DMS 273 (cell line): ENCODE measurements at regions not wholly inside any gene's neighbourhood (a gene's known extent, or its start where the extent isn't known, plus 50 kb on each side); places are given as distances from the start of the nearest gene placed in this dataset.
A peak's percentile ranks its signal among the peaks of the same experiment; 100 is the strongest.

Source experiments
- DNase-seq: peaks from one replicate; lab custom pipeline; 2025; ENCODE audit not compliant: unreplicated experiment; lab: John Stamatoyannopoulos, UW

- DNase-seq: no peak
These were observed 138.3 kb downstream of the TOMM20 start for GRCh38 chr1:234990328-234990675.

- DNase-seq: no peak
These were observed 138.9 kb downstream of the TOMM20 start for GRCh38 chr1:234989479-234990327.

GRCh38 chr1:234989019-234989418 is 139.6 kb downstream of the TOMM20 start:
- no peak for DNase-seq

GRCh38 chr1:234988536-234988935 is 140.1 kb downstream of the TOMM20 start:
- DNase-seq: no peak

- no peak for DNase-seq
These were observed 140.5 kb downstream of the TOMM20 start for GRCh38 chr1:234988155-234988517.

GRCh38 chr1:234987415-234988154 is 141.1 kb downstream of the TOMM20 start:
- DNase-seq: no peak

- no peak for DNase-seq
These were observed 141.8 kb downstream of the TOMM20 start for GRCh38 chr1:234986750-234987414.

GRCh38 chr1:234985516-234986294 is 142.9 kb downstream of the TOMM20 start:
- no peak for DNase-seq

GRCh38 chr1:234985007-234985370 is 143.6 kb downstream of the TOMM20 start:
- DNase-seq: no peak

- DNase-seq: no peak
These were observed 144.9 kb downstream of the TOMM20 start for GRCh38 chr1:234983564-234984238.

GRCh38 chr1:234981758-234982157 is 146.9 kb downstream of the TOMM20 start:
- no peak for DNase-seq

GRCh38 chr1:234980645-234981396 is 147.8 kb downstream of the TOMM20 start:
- DNase-seq: no peak

- DNase-seq: no peak
These were observed 148.4 kb downstream of the TOMM20 start for GRCh38 chr1:234980291-234980644.

GRCh38 chr1:234979296-234980279 is 149.0 kb downstream of the TOMM20 start:
- DNase-seq: no peak

- DNase-seq: peak; percentile 81
These were observed 150.0 kb downstream of the TOMM20 start for GRCh38 chr1:234978397-234979295.

GRCh38 chr1:234977875-234978396 is 150.7 kb downstream of the TOMM20 start:
- DNase-seq: peak; percentile 46

GRCh38 chr1:234976861-234977680 is 151.6 kb downstream of the TOMM20 start:
- no peak for DNase-seq
